A673 (cell line): ENCODE measurements at regions not wholly inside any gene's neighbourhood (a gene's known extent, or its start where the extent isn't known, plus 50 kb on each side); places are given as distances from the start of the nearest gene placed in this dataset.

Experiments used
- BruUV-seq: library from RNA; stranded (reverse); fragments of 400-500 nt; replicated peaks from 2 replicates; lab custom pipeline; 2021; lab: Mats Ljungman, UMichigan
- CTCF ChIA-PET: fragments of 300-600 bp; sonication (Branson Sonifier 250); formaldehyde crosslinking; loops from one replicate; lab custom pipeline; 2022; ENCODE audit warnings: antibody characterized with exemption; lab: Charles Lee
- POLR2A ChIA-PET: fragments of 300-600 bp; sonication (Branson Sonifier 250); formaldehyde crosslinking; loops from one replicate; lab custom pipeline; 2022; ENCODE audit warnings: antibody characterized with exemption; ENCODE audit not compliant: low non-redundant PET; lab: Charles Lee
- DNase-seq: peaks from one replicate; pipeline ENCODE4 v3.0.0-alpha.2; 2015; ENCODE audit warnings: low spot score
- H3K27ac ChIP-seq: fragments of 200-600 bp; sonication (generic); 2 replicates; pipeline ENCODE4 v1.5.1; 2016; ENCODE audit warnings: mixed run types, low read depth, mild to moderate bottlenecking, mixed read lengths, antibody characterized with exemption, low read length; ENCODE audit not compliant: poor library complexity, severe bottlenecking
- H3K27me3 ChIP-seq: fragments of 200-600 bp; sonication (generic); replicated peaks from 2 replicates; pipeline ENCODE4 v1.6.1; 2017; ENCODE audit warnings: mixed run types, low read depth, mild to moderate bottlenecking, mixed read lengths, antibody characterized with exemption, low read length; ENCODE audit not compliant: insufficient read depth, poor library complexity
- H3K36me3 ChIP-seq: fragments of 200-600 bp; sonication (generic); 2 replicates; pipeline ENCODE4 v1.6.1; 2016; ENCODE audit warnings: mixed run types, mild to moderate bottlenecking, mixed read lengths, antibody characterized with exemption, low read length; ENCODE audit not compliant: insufficient read depth, poor library complexity, severe bottlenecking
- H3K4me1 ChIP-seq: fragments of 200-600 bp; sonication (generic); 2 replicates; pipeline ENCODE4 v1.6.1; 2017; ENCODE audit warnings: mixed run types, mild to moderate bottlenecking, mixed read lengths, antibody characterized with exemption, low read length; ENCODE audit not compliant: insufficient read depth, poor library complexity, severe bottlenecking
- H3K4me3 ChIP-seq: fragments of 200-600 bp; sonication (generic); 2 replicates; pipeline ENCODE4 v1.5.1; 2016; ENCODE audit warnings: low read depth, mixed run types, mild to moderate bottlenecking, mixed read lengths, low read length; ENCODE audit not compliant: poor library complexity, severe bottlenecking
- H3K9me3 ChIP-seq: fragments of 200-600 bp; sonication (generic); 2 replicates; pipeline ENCODE4 v1.6.1; 2016; ENCODE audit warnings: mixed run types, low read depth, mild to moderate bottlenecking, mixed read lengths, antibody characterized with exemption, low read length; ENCODE audit not compliant: poor library complexity, severe bottlenecking
- CTCF ChIP-seq: fragments of 300-800, 200-600 bp; sonication (generic); conservative IDR thresholded peaks from 2 replicates; pipeline ENCODE4 v1.5.1; 2017; ENCODE audit warnings: low read depth, mild to moderate bottlenecking, antibody characterized with exemption, low read length, moderate library complexity, mixed read lengths
- EZH2 ChIP-seq: fragments of 200-600 bp; sonication (generic); IDR thresholded peaks from 2 replicates; pipeline ENCODE4 v1.6.1; 2017; ENCODE audit warnings: borderline replicate concordance, low read depth, mild to moderate bottlenecking, mixed read lengths, antibody characterized with exemption, low read length; ENCODE audit not compliant: poor library complexity, severe bottlenecking
- intact Hi-C: fragments of 100-400 bp; cut with micrococcal nuclease; formaldehyde crosslinking; loops from one replicate; pipeline ENCODE4 v1.10.0; 2022; ENCODE audit not compliant: unreplicated experiment

GRCh38 chr12:41941079-41941478 lies 203.6 kb downstream of the GXYLT1 start:
- H3K27ac ChIP-seq = no peak overlapping the region
- H3K9me3 ChIP-seq = peaks cover 21% of the 10 kb centered on the region
- TF ChIP-seq EZH2 (no peak), CTCF (no peak)
- H3K4me3 ChIP-seq = no peak overlapping the region
- ChIA-PET POLR2A (no interaction called here), CTCF (no interaction called here)
- no peak for DNase-seq
- intact Hi-C loops = no loop called here
- BruUV-seq = no TSS peak
- H3K36me3 ChIP-seq = no peaks in the 10 kb centered on the region
- no peaks in the 10 kb centered on the region for H3K27me3 ChIP-seq
- peaks cover 30% of the 10 kb centered on the region for H3K4me1 ChIP-seq

GRCh38 chr12:41940571-41940970 lies 204.1 kb downstream of the GXYLT1 start:
- no peak overlapping the region for H3K4me3 ChIP-seq
- no peak for TF ChIP-seq EZH2
- no peak for TF ChIP-seq CTCF
- no peak for DNase-seq
- no TSS peak for BruUV-seq
- no peaks in the 10 kb centered on the region for H3K27me3 ChIP-seq
- intact Hi-C loops = no loop called here
- peaks cover 30% of the 10 kb centered on the region for H3K4me1 ChIP-seq
- no peak overlapping the region for H3K27ac ChIP-seq
- no peaks in the 10 kb centered on the region for H3K36me3 ChIP-seq
- ChIA-PET POLR2A (no interaction called here), CTCF (interaction anchor here (0.7 kb wide), 1 partner anchor 1602 kb away, joined by 3 read pairs; no protein-coding TSS in a partner anchor)
- peaks cover 15% of the 10 kb centered on the region for H3K9me3 ChIP-seq

DNA sequence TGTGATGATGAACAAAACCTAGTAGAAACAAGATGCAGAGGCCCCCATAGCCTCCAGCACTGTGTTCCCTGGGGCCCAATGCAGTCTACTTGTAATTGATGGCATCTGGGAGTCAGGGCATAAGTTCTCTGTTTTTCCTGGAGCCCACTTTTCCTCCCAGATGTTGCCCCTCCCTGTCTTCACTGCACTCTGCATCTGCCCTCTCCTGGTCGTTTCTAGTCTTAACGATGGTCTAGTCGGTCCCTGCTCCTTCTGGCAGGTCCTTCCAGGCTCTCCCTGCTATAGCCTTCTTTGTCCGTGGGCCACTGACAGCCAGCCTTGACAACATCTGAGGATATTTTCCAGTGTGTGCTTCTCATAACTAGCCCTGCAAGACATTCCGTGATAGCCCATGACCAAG lies 208.3 kb downstream of the GXYLT1 start:
- Histone ChIP-seq H3K9me3 (no peaks in the 10 kb centered on the region), H3K36me3 (no peaks in the 10 kb centered on the region), H3K4me3 (no peak overlapping the region), H3K4me1 (peaks cover 37% of the 10 kb centered on the region), H3K27me3 (no peaks in the 10 kb centered on the region), H3K27ac (no peak overlapping the region)
- intact Hi-C loops = loop anchor here (10.0 kb wide), 1 partner anchor 168 kb away; no protein-coding TSS in a partner anchor
- DNase-seq = no peak
- CTCF ChIA-PET = interaction anchor here (0.6 kb wide), 1 partner anchor 360 kb away, joined by 7 read pairs; no protein-coding TSS in a partner anchor
- no TSS peak for BruUV-seq
- POLR2A ChIA-PET = no interaction called here
- TF ChIP-seq CTCF (no peak), EZH2 (no peak)
